H1 (cell line): ENCODE measurements at regions not wholly inside any gene's neighbourhood (a gene's known extent, or its start where the extent isn't known, plus 50 kb on each side); places are given as distances from the start of the nearest gene placed in this dataset.

Source experiments
- CTCF ChIA-PET: fragments of 300-600 bp; sonication (Branson Sonifier 250); formaldehyde crosslinking; loops from one replicate; lab custom pipeline; 2021; ENCODE audit not compliant: partially characterized antibody; lab: Charles Lee
- POLR2A ChIA-PET: fragments of 300-600 bp; sonication (Branson Sonifier 250); formaldehyde crosslinking; loops from one replicate; lab custom pipeline; 2021; ENCODE audit warnings: inconsistent platforms; ENCODE audit not compliant: partially characterized antibody; lab: Charles Lee
- DNase-seq, 2 experiments: peaks; one replicate each; pipeline versions ENCODE4 v3.0.0 to v3.0.0-alpha.2; 2010 to 2022; ENCODE audit warnings: low spot score in 2 of 2, low read depth in 1 of 2, mixed read lengths in 1 of 2
- FAIRE-seq: peaks from 2 replicates; lab custom pipeline; 2011; peaks lifted over from hg19 to GRCh38; lab: Jason Lieb, UNC
- H2AFZ ChIP-seq: 2 replicates; pipeline ENCODE4 v1.8.1; 2012; ENCODE audit warnings: low read length, inconsistent platforms
- H2AK5ac ChIP-seq: 2 replicates; pipeline ENCODE4 v1.6.1; 2013; ENCODE audit warnings: low read depth, low read length
- H2BK120ac ChIP-seq: replicated peaks from 2 replicates; pipeline ENCODE3; 2013; ENCODE audit warnings: low read depth, low read length, inconsistent platforms
- H2BK12ac ChIP-seq: 2 replicates; pipeline ENCODE4 v1.6.1; 2013; ENCODE audit warnings: low read depth, low read length
- H2BK15ac ChIP-seq: 2 replicates; pipeline ENCODE4 v1.6.1; 2013; ENCODE audit warnings: low read length
- H2BK20ac ChIP-seq: 2 replicates; pipeline ENCODE4 v1.6.1; 2013; ENCODE audit warnings: low read length
- H2BK5ac ChIP-seq: 2 replicates; pipeline ENCODE4 v1.6.1; 2013; ENCODE audit warnings: low read depth, low read length
- H3K14ac ChIP-seq: 2 replicates; pipeline ENCODE4 v1.6.1; 2013; ENCODE audit warnings: inconsistent platforms; ENCODE audit not compliant: insufficient read length
- H3K18ac ChIP-seq: 2 replicates; pipeline ENCODE4 v1.6.1; 2013; ENCODE audit warnings: low read length; ENCODE audit errors: extremely low read depth
- H3K23ac ChIP-seq: 2 replicates; pipeline ENCODE4 v1.6.1; 2013; ENCODE audit warnings: inconsistent platforms; ENCODE audit not compliant: insufficient read length
- H3K23me2 ChIP-seq: 2 replicates; pipeline ENCODE4 v1.6.1; 2013; ENCODE audit warnings: low read depth, low read length
- H3K27ac ChIP-seq: 2 replicates; pipeline ENCODE4 v1.6.1; 2011; ENCODE audit warnings: low read depth, low read length, inconsistent platforms
- H3K27me3 ChIP-seq, 4 experiments: replicated peaks in 1 of 4; 1 replicate in 1 of 4; 2 replicates in 3 of 4; pipeline versions ENCODE4 v1.6.1 to v1.8.1; 2011 to 2013; ENCODE audit warnings: low read length in 3 of 4, mild to moderate bottlenecking in 3 of 4, inconsistent platforms in 2 of 4, mixed read lengths in 2 of 4, moderate library complexity in 1 of 4; ENCODE audit not compliant: control insufficient read depth in 3 of 4, insufficient read depth in 3 of 4; ENCODE audit errors: extremely low read depth in 1 of 4
- H3K36me3 ChIP-seq, 4 experiments: 2 replicates each; pipeline versions ENCODE4 v1.6.1 to v1.8.1; 2011 to 2013; ENCODE audit warnings: mild to moderate bottlenecking in 4 of 4, low read length in 3 of 4, moderate library complexity in 2 of 4, control low read depth in 1 of 4, inconsistent platforms in 1 of 4; ENCODE audit not compliant: insufficient read depth in 4 of 4, control insufficient read depth in 2 of 4
- H3K4ac ChIP-seq: replicated peaks from 2 replicates; pipeline ENCODE3; 2013; ENCODE audit warnings: low read length, low read depth, mixed read lengths, inconsistent platforms; ENCODE audit not compliant: insufficient read length
- H3K4me1 ChIP-seq, 4 experiments: replicated peaks in 1 of 4; 1 replicate in 1 of 4; 2 replicates in 3 of 4; pipeline versions ENCODE4 v1.6.1 to v1.8.1; 2011 to 2013; ENCODE audit warnings: low read length in 3 of 4, inconsistent platforms in 2 of 4, mixed read lengths in 1 of 4; ENCODE audit not compliant: insufficient read depth in 4 of 4, control insufficient read depth in 3 of 4
- H3K4me2 ChIP-seq, 2 experiments: 2 replicates each; pipeline versions ENCODE4 v1.6.1 to v1.8.1; 2011 to 2013; ENCODE audit warnings: low read depth in 2 of 2, low read length in 2 of 2, control low read depth in 1 of 2, inconsistent platforms in 1 of 2, mild to moderate bottlenecking in 1 of 2; ENCODE audit not compliant: insufficient read depth in 1 of 2
- H3K4me3 ChIP-seq, 4 experiments: fragments of 200-600, 300-600 bp in 1 of 4; sonication (generic), shearing (Covaris generic), sonication (Bioruptor Twin) in 1 of 4; 2 replicates each; pipeline versions ENCODE4 v1.5.1 to v1.8.1; 2011 to 2016; ENCODE audit warnings: low read length in 4 of 4, low read depth in 3 of 4, control low read depth in 2 of 4, inconsistent platforms in 2 of 4, mild to moderate bottlenecking in 2 of 4, mixed read lengths in 1 of 4, moderate library complexity in 1 of 4; ENCODE audit not compliant: insufficient read depth in 2 of 4; ENCODE audit errors: extremely low read depth in 1 of 4
- H3K56ac ChIP-seq: replicated peaks from 2 replicates; pipeline ENCODE3; 2013; ENCODE audit warnings: low read depth, mild to moderate bottlenecking, mixed read lengths, low read length, inconsistent platforms; ENCODE audit not compliant: insufficient read length
- H3K79me1 ChIP-seq: 2 replicates; pipeline ENCODE4 v1.6.1; 2013; ENCODE audit warnings: low read depth, low read length, control low read depth
- H3K79me2 ChIP-seq, 2 experiments: 2 replicates each; pipeline versions ENCODE4 v1.6.1 to v1.8.1; 2012 to 2013; ENCODE audit warnings: low read length in 2 of 2, mild to moderate bottlenecking in 2 of 2, inconsistent platforms in 1 of 2; ENCODE audit not compliant: insufficient read depth in 2 of 2, control insufficient read depth in 1 of 2
- H3K9ac ChIP-seq, 4 experiments: replicated peaks in 1 of 4; 1 replicate in 1 of 4; 2 replicates in 3 of 4; pipeline versions ENCODE4 v1.6.1 to v1.8.1; 2011 to 2013; ENCODE audit warnings: low read depth in 3 of 4, low read length in 3 of 4, control low read depth in 2 of 4, mild to moderate bottlenecking in 2 of 4, moderate library complexity in 2 of 4, inconsistent platforms in 1 of 4; ENCODE audit errors: extremely low read depth in 1 of 4
- H3K9me3 ChIP-seq, 2 experiments: 2 replicates each; pipeline versions ENCODE4 v1.6.1 to v1.8.1; 2012 to 2013; ENCODE audit warnings: mild to moderate bottlenecking in 2 of 2, moderate library complexity in 2 of 2, control low read depth in 1 of 2, inconsistent platforms in 1 of 2, low read depth in 1 of 2, low read length in 1 of 2, mixed read lengths in 1 of 2; ENCODE audit not compliant: insufficient read depth in 2 of 2
- H4K20me1 ChIP-seq, 2 experiments: replicated peaks in 1 of 2; 2 replicates each; pipeline versions ENCODE3 to v1.8.1; 2011 to 2013; ENCODE audit warnings: inconsistent platforms in 2 of 2, low read length in 2 of 2, mild to moderate bottlenecking in 1 of 2; ENCODE audit not compliant: insufficient read depth in 2 of 2, control insufficient read depth in 1 of 2
- H4K5ac ChIP-seq: 2 replicates; pipeline ENCODE4 v1.6.1; 2013; ENCODE audit warnings: low read length, low read depth, mixed read lengths, inconsistent platforms; ENCODE audit not compliant: insufficient read length
- H4K8ac ChIP-seq: 2 replicates; pipeline ENCODE4 v1.8.0; 2013; ENCODE audit warnings: mild to moderate bottlenecking, moderate library complexity, low read length, inconsistent platforms; ENCODE audit not compliant: insufficient read depth; ENCODE audit errors: extremely low read depth
- H4K91ac ChIP-seq: replicated peaks from 2 replicates; pipeline ENCODE3; 2013; ENCODE audit warnings: low read length, mixed read lengths, inconsistent platforms; ENCODE audit not compliant: insufficient read length
- BRCA1 ChIP-seq: IDR thresholded peaks from 2 replicates; pipeline ENCODE4 v1.6.1; 2012; ENCODE audit warnings: low read depth, low read length, improper control_type of control experiment
- CTCF ChIP-seq, 3 experiments: IDR thresholded peaks; 1 replicate in 2 of 3; 2 replicates in 1 of 3; pipeline versions ENCODE4 v1.5.1 to v1.6.1; 2011; ENCODE audit warnings: low read length in 3 of 3, mild to moderate bottlenecking in 3 of 3, inconsistent platforms in 2 of 3, low read depth in 1 of 3, moderate library complexity in 1 of 3; ENCODE audit not compliant: insufficient read depth in 1 of 3; ENCODE audit errors: control extremely low read depth in 1 of 3
- SP4 ChIP-seq: IDR thresholded peaks from 2 replicates; pipeline ENCODE4 v1.6.1; 2012; ENCODE audit warnings: low read length, inconsistent platforms
- YY1 ChIP-seq: IDR thresholded peaks from 2 replicates; pipeline ENCODE4 v1.6.1; 2011; ENCODE audit warnings: low read depth, mild to moderate bottlenecking, low read length
- WGBS, 2 experiments: shearing (Covaris generic) in 1 of 2; methylation state at CpG; one replicate each; pipeline versions ENCODE4 v1.1.6 to v1.1.7; 2013 to 2015; ENCODE audit warnings: low lambda C conversion rate in 2 of 2, mixed read lengths in 2 of 2, inconsistent platforms in 1 of 2, low coverage in 1 of 2, missing lambda C conversion rate in 1 of 2; ENCODE audit not compliant: insufficient replicate concordance in 2 of 2, insufficient coverage in 1 of 2, insufficient read length in 1 of 2; ENCODE audit errors: extremely low coverage in 1 of 2, missing lambda C conversion rate in 1 of 2; 5-methylcytosine and 5-hydroxymethylcytosine counted together

DNA sequence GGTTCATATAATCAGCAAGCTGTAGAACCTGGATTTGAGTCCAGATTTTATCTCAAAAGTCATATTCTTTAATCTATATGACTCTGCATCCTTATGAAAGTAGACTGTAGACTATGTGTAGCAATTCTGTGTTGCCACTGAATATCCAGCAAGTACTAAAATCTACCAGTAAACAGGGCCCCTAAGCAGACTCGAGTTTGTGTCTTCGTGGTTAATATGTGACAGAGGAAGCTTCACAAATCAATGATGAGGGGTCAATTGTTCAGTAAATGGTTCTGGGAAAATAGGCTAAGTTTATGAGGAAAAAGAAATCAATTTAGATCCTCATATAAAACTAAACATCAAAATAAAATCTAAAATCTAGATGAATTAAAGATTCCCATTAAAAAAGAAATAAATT is 648.5 kb upstream of the KIRREL3 start:
- Histone ChIP-seq H3K4ac (no peak overlapping the region), H3K4me1 (no peaks in the 10 kb centered on the region), H3K79me1 (no peaks in the 10 kb centered on the region), H2AFZ (no peak overlapping the region), H3K9me3 (no peaks in the 10 kb centered on the region), H3K18ac (no peak overlapping the region), H3K79me2 (no peaks in the 10 kb centered on the region), H3K36me3 (no peaks in the 10 kb centered on the region), H3K9ac (no peak overlapping the region), H2AK5ac (no peak overlapping the region), H4K20me1 (no peaks in the 10 kb centered on the region), H2BK20ac (no peak overlapping the region), H3K4me2 (no peak overlapping the region), H4K8ac (no peak overlapping the region), H4K5ac (no peak overlapping the region), H2BK120ac (no peak overlapping the region), H4K91ac (no peak overlapping the region), H3K14ac (no peak overlapping the region), H3K23ac (no peak overlapping the region), H3K4me3 (no peak overlapping the region), H2BK15ac (no peak overlapping the region), H2BK12ac (no peak overlapping the region), H3K56ac (no peak overlapping the region)
- ChIA-PET POLR2A (no interaction called here), CTCF (no interaction called here)
- DNase-seq = no peak
- TF ChIP-seq YY1 = no peak
- TF ChIP-seq BRCA1 = no peak
- TF ChIP-seq CTCF (IDR thresholded peaks at IDR 0.05; ENCODE audit: control extremely low read depth in 1 of 3, insufficient read depth in 1 of 3, low read depth in 1 of 3, low read length in 3 of 3) = no peak
- no peak for TF ChIP-seq SP4
- TF ChIP-seq, all 59 proteins: peak for 0
- Histone ChIP-seq H3K27me3 (no peaks in the 10 kb centered on the region), H2BK5ac (no peak overlapping the region), H3K23me2 (no peaks in the 10 kb centered on the region), H3K27ac (no peak overlapping the region)
- WGBS, 2 experiments = 100% methylated on average over 2 of the region's 2 CpGs; no CpG with 5 or more reads in 1 of the 2 experiments
- no peak for FAIRE-seq
